Raji (cell line): ENCODE measurements at regions not wholly inside any gene's neighbourhood (a gene's known extent, or its start where the extent isn't known, plus 50 kb on each side); places are given as distances from the start of the nearest gene placed in this dataset.

Source experiments
- POLR2A ChIP-seq: IDR thresholded peaks from 2 replicates; pipeline ENCODE4 v1.6.1; 2011; ENCODE audit warnings: low read depth, low read length, control low read depth; ENCODE audit not compliant: insufficient read depth

- TF ChIP-seq POLR2A: no peak
Observed at GRCh38 chr7:26038201-26038990, 113.6 kb upstream of the NFE2L3 start.

DNA sequence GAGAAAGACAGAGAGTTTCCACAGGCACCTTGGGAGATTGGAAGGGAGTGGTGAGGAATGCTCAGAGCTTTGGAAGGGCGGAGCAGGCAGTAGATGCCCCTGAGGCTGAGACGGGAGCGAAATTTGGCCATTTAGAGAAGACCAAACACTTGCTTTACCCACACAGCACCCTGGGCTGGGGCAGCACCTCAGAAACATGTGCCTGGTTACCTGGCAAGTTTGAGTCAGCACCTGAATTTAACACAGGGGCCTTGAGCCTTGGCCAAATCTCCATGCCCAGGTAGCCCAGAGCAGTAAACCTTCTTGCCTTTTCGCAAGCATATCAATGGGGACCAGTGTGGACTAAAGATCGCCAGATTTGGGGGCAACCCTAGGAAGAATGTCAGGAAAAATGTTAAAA is 111.9 kb upstream of the NFE2L3 start:
- no peak for TF ChIP-seq POLR2A

GRCh38 chr7:26042237-26042636 is 109.8 kb upstream of the NFE2L3 start:
- TF ChIP-seq POLR2A: no peak

GRCh38 chr7:26043801-26044200 is 108.2 kb upstream of the NFE2L3 start:
- TF ChIP-seq POLR2A: no peak

DNA sequence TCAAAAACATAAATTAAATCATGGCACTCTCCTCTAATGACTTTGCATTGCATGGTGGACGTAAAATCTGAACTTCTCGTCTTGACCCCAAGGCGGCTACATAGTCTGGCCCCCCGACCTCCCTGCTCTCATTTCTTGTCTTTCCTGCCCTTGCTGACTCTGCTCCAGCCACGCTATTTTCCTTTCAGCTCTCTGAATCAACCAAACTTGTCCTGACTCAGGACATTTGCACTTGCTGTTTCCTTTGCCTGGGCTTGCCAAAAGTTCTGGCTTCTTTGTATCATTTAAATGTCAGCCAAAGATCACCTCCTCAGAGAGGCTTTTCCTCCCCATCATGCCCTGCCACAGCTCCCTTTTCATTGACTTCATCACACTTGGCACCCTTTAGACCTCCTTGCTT is 107.7 kb upstream of the NFE2L3 start:
- no peak for TF ChIP-seq POLR2A

DNA sequence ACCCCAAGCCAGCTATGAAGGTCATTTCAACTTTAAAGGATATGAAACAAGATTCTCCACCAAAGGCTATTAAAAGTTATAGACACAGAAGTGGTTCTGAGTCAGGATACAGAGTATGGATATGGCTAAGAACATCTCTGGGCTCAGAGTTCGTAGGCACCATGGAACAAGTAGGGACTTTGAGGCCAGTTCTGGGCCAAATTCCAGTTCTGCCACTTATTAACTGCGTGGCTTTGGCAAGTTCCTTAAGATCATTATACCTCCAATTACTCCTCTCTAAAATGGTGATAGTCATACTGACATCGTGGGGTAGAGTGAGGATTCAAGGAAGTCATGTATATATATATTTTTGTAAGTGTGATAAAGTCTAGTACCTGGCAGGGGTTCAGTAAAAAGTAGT is 105.8 kb upstream of the NFE2L3 start:
- no peak for TF ChIP-seq POLR2A

- TF ChIP-seq POLR2A: no peak
Observed at GRCh38 chr7:26046878-26047277, 105.1 kb upstream of the NFE2L3 start.

DNA sequence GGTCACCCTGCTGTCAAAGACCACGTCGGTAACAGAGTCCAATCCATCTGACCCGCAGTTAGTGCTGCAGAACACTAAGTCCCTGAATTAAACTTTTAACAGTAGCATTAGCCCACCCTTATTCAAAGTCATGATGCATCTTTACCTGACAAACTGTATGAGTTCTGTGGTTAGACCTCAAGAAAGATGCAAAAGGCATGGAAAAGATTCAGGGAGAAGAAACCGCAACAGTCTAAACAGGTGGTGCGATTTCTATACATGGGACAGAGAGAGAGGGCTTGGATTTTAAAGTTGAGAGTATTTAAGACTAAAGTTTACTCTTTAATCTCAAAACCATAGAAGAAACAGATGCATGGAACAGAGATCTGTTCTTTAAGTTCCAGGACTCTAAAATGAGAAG is 103.3 kb upstream of the NFE2L3 start:
- TF ChIP-seq POLR2A: no peak

DNA sequence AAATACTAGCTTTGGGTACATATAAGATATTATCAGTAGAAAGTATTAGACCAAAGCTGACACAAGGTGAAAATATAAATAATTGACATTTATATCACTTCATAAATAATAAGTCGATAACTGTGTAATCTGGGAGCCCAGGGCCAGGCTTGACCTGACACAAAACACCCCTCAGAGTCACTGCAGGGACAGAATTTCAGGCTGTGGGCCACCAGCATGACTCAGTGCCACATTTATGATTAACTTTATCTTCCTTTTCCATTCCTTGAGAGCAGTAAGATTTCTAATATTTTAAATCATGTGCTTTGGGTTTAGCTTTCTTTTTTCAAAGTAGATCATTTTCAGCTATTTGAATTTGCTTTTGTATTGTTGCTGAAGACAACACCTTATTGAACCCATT is 102.9 kb upstream of the NFE2L3 start:
- TF ChIP-seq POLR2A: no peak

DNA sequence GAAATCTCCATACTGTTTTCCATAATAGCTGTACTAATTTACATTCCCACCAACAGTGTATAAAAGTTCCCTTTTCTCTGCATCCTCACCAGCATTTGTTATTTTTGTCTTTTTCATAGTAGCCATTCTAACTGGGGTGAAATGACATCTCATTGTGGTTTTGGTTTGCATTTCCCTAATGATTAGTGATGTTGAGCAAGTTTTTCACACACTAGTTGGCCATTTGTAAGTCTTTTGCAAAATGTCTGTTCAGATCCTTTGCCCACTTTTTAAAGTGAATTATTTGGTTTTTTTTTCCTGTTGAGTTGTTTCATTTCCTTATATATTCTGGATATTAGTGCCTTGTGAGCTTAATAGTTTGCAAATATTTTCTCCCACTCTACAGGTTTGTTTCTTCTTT is 101.0 kb upstream of the NFE2L3 start:
- TF ChIP-seq POLR2A: no peak

GRCh38 chr7:26052706-26053105 is 99.3 kb upstream of the NFE2L3 start:
- TF ChIP-seq POLR2A: no peak

DNA sequence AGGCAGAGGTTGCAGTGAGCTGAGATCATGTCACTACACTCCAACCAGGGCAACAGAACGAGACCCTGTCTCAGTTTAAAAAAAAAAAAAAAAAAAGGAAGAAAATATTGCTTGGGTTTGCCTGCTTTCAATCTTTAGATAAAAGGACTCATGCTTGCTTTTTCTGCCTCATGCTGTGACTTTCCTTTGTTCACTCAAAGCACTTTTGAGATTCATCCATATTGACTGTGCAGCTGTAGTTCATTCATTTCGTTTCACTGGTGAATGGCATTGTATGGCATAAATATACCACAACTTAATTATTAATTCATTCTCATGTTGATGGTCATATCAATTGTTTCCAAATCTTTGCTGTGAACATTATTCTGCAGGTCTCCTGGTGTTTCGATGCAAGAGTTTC is 97.6 kb upstream of the NFE2L3 start:
- TF ChIP-seq POLR2A: no peak

- TF ChIP-seq POLR2A: no peak
Observed at GRCh38 chr7:26055241-26055640, 96.8 kb upstream of the NFE2L3 start.

DNA sequence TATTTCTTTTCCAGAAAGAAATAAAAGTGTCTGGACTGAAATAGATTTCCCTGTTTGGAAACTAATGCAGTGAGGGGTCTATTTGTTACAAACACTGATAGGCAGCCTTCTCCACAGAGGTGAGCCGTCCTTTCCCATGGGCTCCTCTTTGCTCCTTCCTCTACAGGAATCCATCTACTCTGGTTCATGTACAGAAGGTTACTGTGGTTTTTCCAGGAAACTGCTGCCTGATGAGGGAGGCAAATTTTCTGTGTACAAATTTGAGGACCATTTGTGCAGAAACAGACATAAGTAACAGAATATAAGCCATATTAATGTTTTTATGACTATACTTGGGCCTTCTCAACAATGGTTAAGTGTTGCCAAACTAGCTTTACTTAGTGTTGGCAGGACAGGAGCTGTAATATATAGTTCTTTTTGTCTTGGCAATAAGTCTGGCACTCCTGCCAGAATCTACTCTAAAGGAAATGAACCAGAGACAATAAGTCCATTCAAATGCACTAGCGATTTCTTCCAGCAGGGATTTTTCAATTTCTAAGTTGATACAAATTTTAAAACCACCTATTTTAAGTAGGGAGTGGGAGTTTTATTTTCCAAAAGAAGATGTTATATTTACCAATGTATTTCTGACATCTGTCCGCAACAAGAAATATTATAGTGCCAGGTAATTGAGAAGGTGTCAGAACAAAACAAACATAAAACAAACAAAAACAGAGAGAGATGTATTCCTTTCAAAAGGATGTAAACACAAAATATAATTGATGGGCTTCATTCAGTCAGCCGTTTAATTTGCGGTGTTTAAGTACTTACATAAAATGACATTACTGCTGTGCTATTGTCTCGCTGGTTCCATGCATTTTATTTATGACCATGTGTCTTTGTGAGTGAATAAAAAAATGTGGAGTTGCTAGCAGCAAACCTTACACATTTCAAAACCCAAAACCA is 91.0 kb upstream of the NFE2L3 start:
- TF ChIP-seq POLR2A: no peak

GRCh38 chr7:26061678-26062603 is 90.1 kb upstream of the NFE2L3 start:
- TF ChIP-seq POLR2A: no peak
